ENCODE measurements at regions not wholly inside any gene's neighbourhood (a gene's known extent, or its start where the extent isn't known, plus 50 kb on each side); places are given as distances from the start of the nearest gene placed in this dataset.

DNA sequence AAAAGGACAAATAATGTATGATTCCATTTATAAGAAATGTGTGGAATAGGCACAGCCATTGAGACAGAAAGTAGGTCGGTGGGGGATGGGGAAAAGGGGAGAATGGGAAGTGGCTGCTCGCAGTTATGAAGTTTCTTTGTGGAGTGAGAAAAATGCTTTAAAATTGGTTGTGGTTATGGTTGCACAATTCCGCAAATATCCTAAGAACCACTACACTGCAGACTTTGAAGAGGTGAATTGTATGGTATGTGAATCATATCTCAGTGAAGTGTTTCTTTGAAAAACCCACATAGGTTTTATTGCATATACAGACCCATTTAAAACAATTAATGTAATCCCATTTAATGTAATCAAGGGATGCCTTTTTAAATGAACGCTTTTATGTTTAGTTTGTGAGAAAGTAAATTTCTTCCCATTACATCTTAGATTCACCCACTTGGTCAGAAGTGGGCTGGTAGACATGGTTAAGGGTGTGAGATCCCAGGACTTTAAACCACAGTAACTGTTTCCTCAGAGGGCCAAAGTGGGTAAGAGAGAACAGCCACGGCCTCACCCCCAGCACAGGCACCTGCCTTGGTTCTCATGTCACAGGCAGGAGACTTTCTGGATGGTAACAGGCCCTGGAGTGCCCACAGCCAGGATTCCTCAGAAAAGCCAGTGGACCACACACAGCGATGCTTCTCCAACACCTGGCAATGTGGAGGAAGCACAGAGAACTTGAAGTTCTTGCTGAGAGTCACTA, 119.3 kb upstream of the GJB6 start:
- Mint-ChIP-seq H3K9me3 (no peaks in the 10 kb centered on the region), H3K36me3 (ENCODE audit: low read depth) (no peaks in the 10 kb centered on the region), H3K27ac (no peak overlapping the region), H3K4me1 (peaks cover 18% of the 10 kb centered on the region), H3K27me3 (no peaks in the 10 kb centered on the region), H3K4me3 (no peak overlapping the region)
- no peak for ATAC-seq (replicated peaks)

GRCh38 chr13:20350819-20351218, 118.7 kb upstream of the GJB6 start:
- H3K27me3 Mint-ChIP-seq: no peaks in the 10 kb centered on the region
- H3K27ac Mint-ChIP-seq: no peak overlapping the region
- H3K36me3 Mint-ChIP-seq (ENCODE audit: low read depth): no peaks in the 10 kb centered on the region
- H3K4me3 Mint-ChIP-seq: no peak overlapping the region
- no peak for ATAC-seq (replicated peaks)
- H3K4me1 Mint-ChIP-seq: peaks cover 18% of the 10 kb centered on the region
- H3K9me3 Mint-ChIP-seq: no peaks in the 10 kb centered on the region

- Mint-ChIP-seq H3K36me3 (ENCODE audit: low read depth) (no peaks in the 10 kb centered on the region), H3K4me1 (peaks cover 18% of the 10 kb centered on the region), H3K27ac (no peak overlapping the region), H3K4me3 (no peak overlapping the region), H3K9me3 (no peaks in the 10 kb centered on the region), H3K27me3 (no peaks in the 10 kb centered on the region)
- no peak for ATAC-seq (replicated peaks)
These were observed 118.3 kb upstream of the GJB6 start for GRCh38 chr13:20350382-20350763.

DNA sequence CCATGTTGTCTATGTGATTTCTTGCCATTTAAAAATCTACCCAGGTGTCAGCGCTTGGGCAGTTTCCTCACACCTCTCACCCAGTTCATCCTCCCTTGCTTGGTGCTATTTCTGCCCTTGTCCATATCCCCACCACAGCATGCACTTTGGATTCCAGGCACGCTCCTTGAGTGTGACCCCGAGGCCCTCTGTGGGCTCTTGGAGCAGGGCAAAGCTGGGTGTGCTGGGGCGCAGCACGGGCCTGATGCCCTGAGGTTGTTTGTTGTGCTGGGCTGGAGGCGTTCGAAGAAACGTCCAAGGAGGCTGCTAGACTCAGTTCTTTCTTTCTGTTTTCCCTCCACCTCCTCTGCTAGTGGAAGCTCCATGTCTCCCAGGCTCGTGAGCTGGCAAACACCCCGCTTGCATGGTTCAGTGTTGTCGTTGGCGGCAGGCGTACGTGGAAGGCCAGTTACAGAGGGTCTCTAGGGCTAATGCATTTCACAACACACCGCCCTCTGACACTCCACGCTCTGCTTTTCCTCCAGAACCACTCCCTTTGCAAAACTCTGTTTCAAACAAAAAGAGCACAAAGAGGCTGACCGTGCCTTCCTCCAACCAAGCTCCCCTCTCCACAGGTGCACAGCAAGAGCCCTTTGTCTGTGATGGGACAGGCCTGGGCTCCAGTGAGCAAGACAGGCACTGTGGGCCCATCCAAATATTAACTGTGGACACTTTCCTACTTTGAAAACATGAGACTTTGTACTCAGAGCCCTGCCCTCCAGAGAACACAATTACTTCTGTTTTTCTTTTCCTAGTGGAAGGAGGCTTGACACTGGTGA, 117.7 kb upstream of the GJB6 start:
- Mint-ChIP-seq H3K9me3 (no peaks in the 10 kb centered on the region), H3K4me1 (peaks cover 15% of the 10 kb centered on the region), H3K4me3 (no peak overlapping the region), H3K27me3 (no peaks in the 10 kb centered on the region), H3K36me3 (ENCODE audit: low read depth) (no peaks in the 10 kb centered on the region), H3K27ac (no peak overlapping the region)
- no peak for ATAC-seq (replicated peaks)

GRCh38 chr13:20348645-20349408, 116.7 kb upstream of the GJB6 start:
- Mint-ChIP-seq H3K4me1 (peaks cover 6% of the 10 kb centered on the region), H3K36me3 (ENCODE audit: low read depth) (no peaks in the 10 kb centered on the region), H3K9me3 (no peaks in the 10 kb centered on the region), H3K4me3 (no peak overlapping the region), H3K27me3 (no peaks in the 10 kb centered on the region), H3K27ac (no peak overlapping the region)
- no peak for ATAC-seq (replicated peaks)

- no peak for ATAC-seq (replicated peaks)
- Mint-ChIP-seq H3K4me3 (no peak overlapping the region), H3K4me1 (peaks cover 6% of the 10 kb centered on the region), H3K27ac (no peak overlapping the region), H3K27me3 (no peaks in the 10 kb centered on the region), H3K9me3 (no peaks in the 10 kb centered on the region), H3K36me3 (ENCODE audit: low read depth) (no peaks in the 10 kb centered on the region)
These were observed 115.9 kb upstream of the GJB6 start for GRCh38 chr13:20348018-20348417.

DNA sequence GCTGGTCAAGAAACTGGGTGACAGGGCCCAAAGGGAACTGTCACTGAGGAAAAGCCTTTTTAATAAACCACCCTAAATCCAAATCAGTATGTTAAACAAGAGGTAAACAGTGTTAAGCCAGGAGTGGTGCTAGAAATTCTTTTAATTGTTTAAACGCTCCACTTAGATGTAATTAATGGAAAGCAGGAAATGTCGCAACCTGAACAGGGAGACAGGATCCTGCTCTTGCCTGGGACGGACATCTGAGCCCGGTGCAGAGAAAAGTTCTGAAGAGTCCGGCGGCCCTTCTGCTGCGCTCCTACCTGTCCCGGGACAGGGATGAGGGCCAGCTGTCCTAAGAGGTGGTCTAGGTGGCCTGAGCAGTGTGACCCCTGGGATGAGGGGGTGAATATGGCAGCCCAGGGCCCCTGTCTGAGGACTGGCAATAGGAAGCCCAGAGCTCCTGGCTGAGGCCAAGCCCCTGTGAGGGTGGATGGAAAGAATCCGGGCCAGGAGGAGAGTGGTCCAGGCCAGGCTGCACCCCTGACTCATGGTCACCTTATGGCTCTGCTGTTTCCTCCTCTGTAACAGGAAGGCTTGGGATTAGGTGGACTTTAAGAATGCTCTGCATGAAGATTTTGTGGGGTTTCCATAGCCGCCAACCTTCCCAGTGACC, 112.8 kb upstream of the GJB6 start:
- Mint-ChIP-seq H3K27ac (no peak overlapping the region), H3K4me3 (no peak overlapping the region)

GRCh38 chr13:20342311-20342710, 110.2 kb upstream of the GJB6 start:
- no peak overlapping the region for H3K4me3 Mint-ChIP-seq
- no peaks in the 10 kb centered on the region for H3K27me3 Mint-ChIP-seq

More for the DNA sequence above, 112.8 kb upstream of the GJB6 start:
- H3K27me3 Mint-ChIP-seq: no peaks in the 10 kb centered on the region
- no peaks in the 10 kb centered on the region for H3K4me1 Mint-ChIP-seq
- H3K9me3 Mint-ChIP-seq: no peaks in the 10 kb centered on the region
- ATAC-seq (replicated peaks): no peak
- H3K36me3 Mint-ChIP-seq (ENCODE audit: low read depth): no peaks in the 10 kb centered on the region

GRCh38 chr13:20340759-20341171, 108.6 kb upstream of the GJB6 start:
- no peaks in the 10 kb centered on the region for H3K36me3 Mint-ChIP-seq (ENCODE audit: low read depth)
- no peak overlapping the region for H3K4me3 Mint-ChIP-seq
- H3K4me1 Mint-ChIP-seq: no peaks in the 10 kb centered on the region

More at GRCh38 chr13:20342311-20342710, 110.2 kb upstream of the GJB6 start:
- no peaks in the 10 kb centered on the region for H3K4me1 Mint-ChIP-seq
- no peak for ATAC-seq (replicated peaks)
- H3K27ac Mint-ChIP-seq: no peak overlapping the region
- no peaks in the 10 kb centered on the region for H3K36me3 Mint-ChIP-seq (ENCODE audit: low read depth)
- H3K9me3 Mint-ChIP-seq: no peaks in the 10 kb centered on the region

GRCh38 chr13:20340136-20340758, 108.1 kb upstream of the GJB6 start:
- no peaks in the 10 kb centered on the region for H3K9me3 Mint-ChIP-seq

More at GRCh38 chr13:20340759-20341171, 108.6 kb upstream of the GJB6 start:
- ATAC-seq (replicated peaks): no peak
- H3K27me3 Mint-ChIP-seq: no peaks in the 10 kb centered on the region
- no peaks in the 10 kb centered on the region for H3K9me3 Mint-ChIP-seq
- no peak overlapping the region for H3K27ac Mint-ChIP-seq

DNA sequence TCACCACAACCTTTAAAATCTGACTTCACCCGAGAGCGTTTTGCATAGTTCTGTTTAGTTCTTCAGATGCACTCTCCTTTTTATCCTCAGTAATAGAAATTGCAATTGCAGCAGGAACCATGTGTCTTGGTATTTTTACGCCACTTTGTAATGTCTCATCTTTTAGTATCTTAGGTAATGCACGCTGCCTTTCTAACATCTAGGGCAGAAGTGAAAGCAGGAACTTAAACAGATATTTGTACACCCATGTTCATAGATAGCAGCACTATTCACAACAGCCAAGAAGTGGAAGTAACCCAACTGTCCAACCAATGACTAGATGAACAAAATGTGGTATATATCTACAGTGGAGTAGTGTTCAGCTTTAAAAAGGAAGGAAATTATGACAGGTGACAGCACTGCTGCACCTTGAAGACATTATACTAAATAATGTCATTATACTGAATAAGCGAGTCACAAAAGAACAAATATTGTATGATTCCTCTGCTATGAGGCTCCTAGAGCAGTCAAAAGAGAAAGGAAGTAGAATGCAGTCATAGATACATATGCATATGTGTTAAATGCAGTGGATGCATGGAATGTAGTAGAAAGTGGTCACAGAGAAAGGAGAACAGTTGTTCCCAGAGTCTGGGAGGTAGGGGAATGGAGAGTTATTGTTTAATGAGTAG, 105.9 kb upstream of the GJB6 start:
- Mint-ChIP-seq H3K36me3 (ENCODE audit: low read depth) (no peaks in the 10 kb centered on the region), H3K4me1 (no peaks in the 10 kb centered on the region), H3K4me3 (no peak overlapping the region)

More at GRCh38 chr13:20340136-20340758, 108.1 kb upstream of the GJB6 start:
- H3K4me3 Mint-ChIP-seq: no peak overlapping the region
- no peaks in the 10 kb centered on the region for H3K4me1 Mint-ChIP-seq
- H3K36me3 Mint-ChIP-seq (ENCODE audit: low read depth): no peaks in the 10 kb centered on the region
- ATAC-seq (replicated peaks): no peak
- no peak overlapping the region for H3K27ac Mint-ChIP-seq
- H3K27me3 Mint-ChIP-seq: no peaks in the 10 kb centered on the region

GRCh38 chr13:20336761-20337160, 104.6 kb upstream of the GJB6 start:
- Mint-ChIP-seq H3K9me3 (no peaks in the 10 kb centered on the region), H3K4me3 (no peak overlapping the region), H3K27ac (no peak overlapping the region), H3K36me3 (ENCODE audit: low read depth) (no peaks in the 10 kb centered on the region), H3K4me1 (no peaks in the 10 kb centered on the region), H3K27me3 (no peaks in the 10 kb centered on the region)
- ATAC-seq (replicated peaks): no peak

More for the DNA sequence above, 105.9 kb upstream of the GJB6 start:
- Mint-ChIP-seq H3K9me3 (no peaks in the 10 kb centered on the region), H3K27me3 (no peaks in the 10 kb centered on the region), H3K27ac (no peak overlapping the region)
- no peak for ATAC-seq (replicated peaks)

DNA sequence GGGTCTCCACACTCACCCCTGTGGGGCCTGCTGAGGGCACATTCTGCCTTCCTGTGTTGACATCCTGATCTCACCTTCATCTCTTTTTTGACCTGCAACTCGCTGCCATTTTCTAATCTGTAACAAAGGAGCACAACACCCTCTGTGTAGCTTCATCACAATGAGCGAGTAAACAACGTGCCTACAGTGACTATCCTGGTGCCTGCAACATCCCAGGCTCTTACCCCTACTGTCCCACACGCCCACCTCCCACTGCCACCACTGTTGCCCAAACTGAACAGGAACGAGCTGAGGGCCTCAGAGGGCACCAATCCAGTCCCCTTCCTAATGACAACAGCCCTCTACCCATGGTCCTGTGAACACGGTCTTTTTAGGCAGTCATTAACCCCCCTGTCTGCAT, 102.2 kb upstream of the GJB6 start:
- no peaks in the 10 kb centered on the region for H3K9me3 Mint-ChIP-seq
- ATAC-seq (replicated peaks): no peak
- H3K27me3 Mint-ChIP-seq: no peaks in the 10 kb centered on the region
- no peaks in the 10 kb centered on the region for H3K4me1 Mint-ChIP-seq
- H3K36me3 Mint-ChIP-seq (ENCODE audit: low read depth): no peaks in the 10 kb centered on the region
- no peak overlapping the region for H3K4me3 Mint-ChIP-seq
- no peak overlapping the region for H3K27ac Mint-ChIP-seq
